Fibroblast of the aortic adventitia (primary cell): ENCODE measurements at regions not wholly inside any gene's neighbourhood (a gene's known extent, or its start where the extent isn't known, plus 50 kb on each side); places are given as distances from the start of the nearest gene placed in this dataset.

Experiments used
- DNase-seq: peaks from one replicate; pipeline ENCODE4 v3.0.0-alpha.2; 2010; ENCODE audit warnings: low read depth
- H3K4me3 ChIP-seq: 2 replicates; pipeline ENCODE4 v1.5.1; 2011; ENCODE audit warnings: low read depth, mild to moderate bottlenecking, control low read depth, low read length, moderate library complexity
- TF ChIP-seq, protein P1 (sequence below): IDR thresholded peaks from 2 replicates; pipeline ENCODE4 v1.5.1; 2011; ENCODE audit warnings: mild to moderate bottlenecking, low read length, control low read depth, inconsistent platforms; ENCODE audit not compliant: insufficient read depth

GRCh38 chr2:88261725-88262124, 91.6 kb downstream of the THNSL2 start:
- DNase-seq: no peak
- TF ChIP-seq, protein P1, sequence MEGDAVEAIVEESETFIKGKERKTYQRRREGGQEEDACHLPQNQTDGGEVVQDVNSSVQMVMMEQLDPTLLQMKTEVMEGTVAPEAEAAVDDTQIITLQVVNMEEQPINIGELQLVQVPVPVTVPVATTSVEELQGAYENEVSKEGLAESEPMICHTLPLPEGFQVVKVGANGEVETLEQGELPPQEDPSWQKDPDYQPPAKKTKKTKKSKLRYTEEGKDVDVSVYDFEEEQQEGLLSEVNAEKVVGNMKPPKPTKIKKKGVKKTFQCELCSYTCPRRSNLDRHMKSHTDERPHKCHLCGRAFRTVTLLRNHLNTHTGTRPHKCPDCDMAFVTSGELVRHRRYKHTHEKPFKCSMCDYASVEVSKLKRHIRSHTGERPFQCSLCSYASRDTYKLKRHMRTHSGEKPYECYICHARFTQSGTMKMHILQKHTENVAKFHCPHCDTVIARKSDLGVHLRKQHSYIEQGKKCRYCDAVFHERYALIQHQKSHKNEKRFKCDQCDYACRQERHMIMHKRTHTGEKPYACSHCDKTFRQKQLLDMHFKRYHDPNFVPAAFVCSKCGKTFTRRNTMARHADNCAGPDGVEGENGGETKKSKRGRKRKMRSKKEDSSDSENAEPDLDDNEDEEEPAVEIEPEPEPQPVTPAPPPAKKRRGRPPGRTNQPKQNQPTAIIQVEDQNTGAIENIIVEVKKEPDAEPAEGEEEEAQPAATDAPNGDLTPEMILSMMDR: no peak
- no peak overlapping the region for H3K4me3 ChIP-seq

GRCh38 chr2:88258208-88258607, 88.1 kb downstream of the THNSL2 start:
- DNase-seq: no peak
- H3K4me3 ChIP-seq: no peak overlapping the region
- TF ChIP-seq, protein P1: no peak

- no peak for DNase-seq
- TF ChIP-seq, protein P1: no peak
These were observed 84.4 kb downstream of the THNSL2 start for GRCh38 chr2:88254437-88255091.

DNA sequence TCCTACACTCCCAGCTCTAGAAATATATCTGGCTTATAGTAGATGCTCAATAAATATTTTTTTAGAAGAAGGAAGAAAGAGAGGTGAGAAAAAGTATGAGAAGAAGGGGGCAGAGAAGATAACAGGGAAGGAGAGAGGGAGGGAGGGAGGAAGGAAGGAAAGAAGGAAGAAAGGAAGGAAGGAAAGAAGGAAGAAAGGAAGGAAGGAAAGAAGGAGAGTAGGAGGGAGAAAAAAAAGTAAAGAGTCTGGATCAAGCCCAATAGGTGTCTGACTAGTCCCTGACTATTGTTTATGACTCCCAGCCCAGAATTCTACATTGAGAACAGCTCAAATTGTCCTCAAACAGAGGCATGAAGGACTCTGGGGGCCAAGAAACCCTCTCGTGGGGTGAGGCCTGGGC, 83.9 kb downstream of the THNSL2 start:
- TF ChIP-seq, protein P1: no peak
- no peak overlapping the region for H3K4me3 ChIP-seq
- no peak for DNase-seq

More at GRCh38 chr2:88254437-88255091, 84.4 kb downstream of the THNSL2 start:
- H3K4me3 ChIP-seq: no peak overlapping the region

GRCh38 chr2:88253375-88253774, 83.2 kb downstream of the THNSL2 start:
- no peak overlapping the region for H3K4me3 ChIP-seq
- TF ChIP-seq, protein P1: no peak
- no peak for DNase-seq

DNA sequence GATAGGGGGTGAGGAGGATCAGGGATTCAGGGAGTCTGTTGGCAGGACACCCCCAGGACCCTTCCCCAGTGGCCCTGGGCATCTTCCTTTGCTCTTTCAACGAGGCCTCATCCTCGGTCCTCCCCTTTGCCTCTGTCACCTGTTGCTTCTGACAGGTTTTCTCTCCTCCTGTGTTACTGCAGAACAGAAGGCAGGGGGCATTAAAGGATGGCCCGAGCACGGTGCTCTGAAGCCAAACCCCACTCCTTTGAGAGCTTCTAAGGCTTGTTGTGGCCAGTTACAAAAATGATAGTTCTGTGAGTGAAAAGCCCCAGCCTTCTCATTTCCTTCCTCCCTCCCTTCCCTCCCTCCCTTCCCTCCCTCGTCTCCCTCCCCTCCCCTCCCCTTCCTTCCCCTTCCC, 82.5 kb downstream of the THNSL2 start:
- TF ChIP-seq, protein P1: no peak
- DNase-seq: no peak
- H3K4me3 ChIP-seq: no peak overlapping the region

- no peak overlapping the region for H3K4me3 ChIP-seq
- TF ChIP-seq, protein P1: no peak
- DNase-seq: no peak
These were observed 82.0 kb downstream of the THNSL2 start for GRCh38 chr2:88252111-88252510.
